T-helper 2 cell treated with Interferon-gamma antibody and Interleukin-4, amounts not matched to agents 5 μg/mL and 100 μg/mL, for 36 hours (primary cell): ENCODE measurements at regions not wholly inside any gene's neighbourhood (a gene's known extent, or its start where the extent isn't known, plus 50 kb on each side); places are given as distances from the start of the nearest gene placed in this dataset.
"Not testable (repeated sequence)": the region's sequence is repeated elsewhere in the genome, so short reads cannot be mapped to it uniquely, and the experiment has no call there.

Experiments used
- DNase-seq: peaks from one replicate; pipeline ENCODE4 v3.0.0; 2021; ENCODE audit warnings: low spot score
- H3K27ac Mint-ChIP-seq: one replicate; pipeline ENCODE4 v1.8.0; 2021; ENCODE audit warnings: mild to moderate bottlenecking, mixed read lengths
- H3K27me3 Mint-ChIP-seq: one replicate; pipeline ENCODE4 v1.8.0; 2021; ENCODE audit warnings: low read depth, mixed read lengths
- H3K36me3 Mint-ChIP-seq: one replicate; pipeline ENCODE4 v1.8.0; 2021; ENCODE audit warnings: low read depth, mixed read lengths
- H3K4me1 Mint-ChIP-seq: one replicate; pipeline ENCODE4 v1.8.0; 2021; ENCODE audit warnings: low read depth, mixed read lengths
- H3K4me3 Mint-ChIP-seq: one replicate; pipeline ENCODE4 v1.8.0; 2022; ENCODE audit warnings: mild to moderate bottlenecking, moderate library complexity, mixed read lengths
- H3K9me3 Mint-ChIP-seq: one replicate; pipeline ENCODE4 v1.8.0; 2021; ENCODE audit warnings: mixed read lengths

DNA sequence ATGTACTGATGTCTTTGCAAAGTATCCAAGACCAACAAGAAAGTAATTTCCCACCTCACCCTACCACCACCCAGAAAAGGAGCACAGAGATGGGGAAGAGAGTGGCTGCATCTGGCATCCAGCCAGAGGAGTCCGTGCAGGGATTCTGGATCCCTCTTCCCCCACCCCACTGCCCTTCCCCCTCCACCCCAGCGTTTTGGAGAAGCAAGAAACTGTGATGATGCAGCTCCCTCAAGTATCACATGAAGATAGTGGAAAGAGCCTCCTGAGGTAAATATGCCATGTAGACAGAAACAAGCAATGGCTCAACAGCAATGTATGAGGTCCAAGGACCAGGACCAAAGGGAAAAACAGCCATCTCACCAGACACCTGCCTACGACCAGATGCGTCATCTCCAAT, 153.8 kb downstream of the DEPDC1B start:
- H3K4me1 Mint-ChIP-seq, result peaks cover 4% of the 10 kb centered on the region
- no peak for DNase-seq
- H3K36me3 Mint-ChIP-seq, result no peaks in the 10 kb centered on the region
- no peak overlapping the region for H3K27ac Mint-ChIP-seq
- no peaks in the 10 kb centered on the region for H3K9me3 Mint-ChIP-seq
- no peak overlapping the region for H3K4me3 Mint-ChIP-seq
- H3K27me3 Mint-ChIP-seq, result no peaks in the 10 kb centered on the region

DNA sequence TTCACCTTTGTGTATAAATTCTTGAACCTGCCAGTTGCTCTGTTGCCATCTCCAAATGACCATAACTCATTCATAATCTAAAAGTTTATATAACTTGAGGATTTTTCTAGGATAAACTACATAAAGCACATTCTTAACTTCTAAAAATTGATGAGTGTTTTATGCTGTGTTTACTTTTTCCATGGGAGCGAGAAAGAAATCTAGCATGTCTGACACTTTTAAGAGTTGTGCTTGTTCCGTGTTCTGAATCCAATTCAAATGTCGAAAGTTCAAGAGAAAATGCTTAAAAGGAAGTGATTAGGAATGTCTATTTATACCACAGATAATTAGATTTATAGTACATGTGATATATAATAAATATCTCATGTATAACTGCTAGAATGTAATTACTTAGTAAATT, 154.4 kb downstream of the DEPDC1B start:
- Mint-ChIP-seq H3K36me3 (no peaks in the 10 kb centered on the region), H3K27me3 (no peaks in the 10 kb centered on the region), H3K4me1 (peaks cover 4% of the 10 kb centered on the region), H3K27ac (no peak overlapping the region), H3K9me3 (no peaks in the 10 kb centered on the region), H3K4me3 (no peak overlapping the region)
- DNase-seq, result no peak

DNA sequence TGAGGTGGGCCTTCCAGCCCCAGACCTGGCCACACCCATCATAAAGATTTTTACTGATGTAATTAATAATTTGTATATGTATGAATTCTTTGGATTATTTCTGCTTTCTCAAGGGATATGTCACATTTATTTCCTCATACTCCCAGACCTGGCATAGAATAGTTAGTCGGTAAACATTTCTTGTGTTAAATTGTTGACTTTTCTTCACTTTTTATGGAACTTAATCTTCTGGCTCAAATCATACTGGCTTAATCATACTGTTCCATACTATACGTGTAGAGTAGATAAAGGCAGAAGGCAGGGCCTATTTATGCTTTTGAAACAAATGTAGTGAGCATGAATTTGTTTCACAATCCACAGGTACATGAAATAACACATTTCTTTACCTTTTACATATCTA, 155.8 kb downstream of the DEPDC1B start:
- H3K4me1 Mint-ChIP-seq, result peaks cover 4% of the 10 kb centered on the region
- no peak for DNase-seq
- H3K27me3 Mint-ChIP-seq, result peaks cover 7% of the 10 kb centered on the region
- no peaks in the 10 kb centered on the region for H3K9me3 Mint-ChIP-seq
- H3K36me3 Mint-ChIP-seq, result no peaks in the 10 kb centered on the region
- no peak overlapping the region for H3K27ac Mint-ChIP-seq
- no peak overlapping the region for H3K4me3 Mint-ChIP-seq

DNA sequence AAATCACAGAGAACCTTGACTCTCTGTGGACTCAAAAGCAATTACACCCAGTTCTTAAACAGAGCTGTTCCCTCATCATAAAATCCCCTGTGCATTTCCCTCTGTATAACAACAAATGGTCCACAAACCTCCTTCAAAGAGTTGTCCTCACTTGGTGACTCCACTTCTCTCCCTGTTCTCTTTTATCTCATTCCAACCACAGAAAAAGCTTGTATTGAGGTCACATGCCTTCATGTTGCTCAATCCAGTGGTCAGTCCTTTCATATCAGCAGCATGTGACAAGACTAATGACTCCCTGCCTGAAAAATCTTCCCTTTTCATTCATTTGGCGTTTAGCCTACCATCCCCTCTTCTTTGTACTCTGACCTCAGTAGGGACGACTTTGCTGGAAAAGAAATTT, 158.0 kb downstream of the DEPDC1B start:
- Mint-ChIP-seq H3K27ac (no peak overlapping the region), H3K27me3 (peaks cover 8% of the 10 kb centered on the region), H3K4me1 (peaks cover 5% of the 10 kb centered on the region), H3K36me3 (no peaks in the 10 kb centered on the region), H3K9me3 (no peaks in the 10 kb centered on the region), H3K4me3 (no peak overlapping the region)
- no peak for DNase-seq

DNA sequence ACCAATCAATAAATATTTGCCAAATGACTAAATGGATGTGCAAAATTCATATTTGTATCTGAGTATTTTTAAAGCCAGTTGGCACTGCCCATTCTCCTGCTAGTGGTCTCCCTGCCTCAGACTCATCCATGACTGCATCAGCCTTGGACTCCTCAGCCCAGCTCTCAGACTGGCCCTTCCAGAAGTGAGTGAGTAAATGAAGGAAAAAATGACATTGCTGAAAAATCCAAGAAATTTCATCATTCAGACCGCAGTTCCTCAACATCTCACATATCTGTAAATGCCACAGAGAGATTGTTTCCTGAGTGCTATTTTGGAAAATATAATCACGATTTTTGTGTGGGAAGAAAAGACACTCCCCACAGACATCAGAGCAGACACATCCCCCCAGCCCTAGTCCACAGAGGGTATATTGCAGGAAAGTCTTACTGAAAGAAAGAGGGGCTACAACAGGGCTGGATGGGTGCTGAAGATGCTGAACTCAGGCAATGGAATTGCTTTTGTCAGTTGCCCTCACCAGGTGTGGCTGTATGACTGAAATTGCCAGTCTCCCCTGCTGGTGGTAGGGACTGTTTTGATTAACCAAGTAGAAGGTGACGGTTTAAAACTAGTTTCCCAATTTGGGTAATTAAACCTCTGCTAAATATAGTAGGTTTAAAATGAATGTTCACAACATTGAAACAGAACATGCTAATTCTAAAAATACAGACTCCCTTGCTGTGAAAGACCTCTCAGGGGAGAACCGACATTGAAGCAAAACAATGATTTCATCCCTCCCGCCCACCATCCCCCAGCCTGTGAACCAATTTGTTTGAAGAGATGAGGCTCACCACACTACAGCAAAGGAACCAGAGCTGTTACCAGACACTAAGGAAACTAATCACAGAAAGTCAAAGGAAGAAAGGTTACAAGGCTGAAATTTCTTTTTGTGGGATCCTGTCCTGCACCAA, 158.8 kb downstream of the DEPDC1B start:
- H3K9me3 Mint-ChIP-seq, result no peaks in the 10 kb centered on the region
- DNase-seq, result no peak
- H3K4me3 Mint-ChIP-seq, result no peak overlapping the region
- no peak overlapping the region for H3K27ac Mint-ChIP-seq
- no peaks in the 10 kb centered on the region for H3K36me3 Mint-ChIP-seq
- H3K4me1 Mint-ChIP-seq, result peaks cover 5% of the 10 kb centered on the region
- peaks cover 10% of the 10 kb centered on the region for H3K27me3 Mint-ChIP-seq

DNA sequence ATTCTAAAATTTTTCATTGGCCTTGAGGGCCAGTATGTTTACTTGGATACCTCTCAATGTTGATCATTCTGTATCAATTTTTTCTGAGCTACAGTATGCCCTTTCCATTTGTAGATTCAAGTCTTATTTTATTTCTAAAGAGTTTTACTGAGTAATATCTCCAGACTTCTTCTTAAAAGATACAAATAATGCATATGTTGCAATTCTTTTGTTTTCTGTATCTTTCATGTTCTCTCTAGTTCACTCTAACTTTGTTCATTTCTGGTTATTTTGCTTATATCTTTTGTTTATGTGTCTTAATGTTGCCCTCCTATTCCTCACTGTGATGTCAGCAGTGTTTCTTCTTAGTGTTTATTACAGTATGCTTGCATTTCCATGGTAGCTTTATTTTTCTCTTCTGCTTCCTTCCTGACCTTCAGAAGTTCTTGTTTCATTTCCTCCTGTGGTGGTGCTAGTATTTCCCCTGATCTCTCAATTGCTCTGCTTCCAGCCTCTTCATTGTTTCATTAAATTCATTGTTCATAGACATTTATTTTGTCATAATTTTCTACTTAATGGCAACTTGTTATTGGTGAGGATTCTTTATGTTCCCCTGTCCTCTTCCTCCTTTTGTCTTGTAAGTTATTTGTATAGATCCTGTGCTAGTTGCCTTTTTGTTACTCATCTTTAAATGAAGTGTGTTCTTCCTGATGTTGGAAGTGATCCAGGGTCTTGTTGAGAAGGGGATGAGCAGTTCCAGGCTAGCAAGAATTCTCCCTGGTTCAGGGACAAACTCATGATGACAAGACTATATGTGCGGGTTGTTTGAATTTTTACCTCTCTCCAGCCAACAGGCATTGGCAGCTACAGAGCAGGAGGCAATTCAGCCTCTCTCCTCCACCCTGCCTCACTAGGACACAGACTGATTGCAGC, 160.8 kb downstream of the DEPDC1B start:
- no peak overlapping the region for H3K27ac Mint-ChIP-seq
- no peak overlapping the region for H3K4me3 Mint-ChIP-seq
- H3K4me1 Mint-ChIP-seq, result peaks cover 5% of the 10 kb centered on the region
- H3K36me3 Mint-ChIP-seq, result no peaks in the 10 kb centered on the region
- H3K9me3 Mint-ChIP-seq, result no peaks in the 10 kb centered on the region
- H3K27me3 Mint-ChIP-seq, result peaks cover 10% of the 10 kb centered on the region
- DNase-seq, result no peak

DNA sequence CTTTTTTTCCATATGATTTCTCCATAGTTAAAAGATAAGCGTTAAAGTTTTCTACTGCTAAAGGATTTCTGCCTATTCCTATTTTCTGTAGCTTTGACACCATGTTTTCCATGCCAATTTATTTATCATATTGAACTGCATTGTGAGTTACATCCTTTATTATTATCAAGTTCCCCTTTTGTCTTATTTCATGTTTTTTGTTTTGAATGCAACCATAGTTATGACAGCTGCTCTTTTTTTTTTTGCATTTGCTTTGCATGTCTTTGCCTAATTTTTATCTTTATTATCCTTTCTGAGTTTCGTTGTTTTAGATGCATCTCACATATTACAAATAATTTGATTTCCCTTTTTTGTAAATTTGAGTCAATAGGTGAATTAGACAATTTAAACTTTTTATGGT, 161.5 kb downstream of the DEPDC1B start:
- no peaks in the 10 kb centered on the region for H3K36me3 Mint-ChIP-seq
- no peak overlapping the region for H3K27ac Mint-ChIP-seq
- no peak for DNase-seq
- H3K4me1 Mint-ChIP-seq, result peaks cover 5% of the 10 kb centered on the region
- H3K9me3 Mint-ChIP-seq, result no peaks in the 10 kb centered on the region
- H3K27me3 Mint-ChIP-seq, result peaks cover 10% of the 10 kb centered on the region
- H3K4me3 Mint-ChIP-seq, result no peak overlapping the region

DNA sequence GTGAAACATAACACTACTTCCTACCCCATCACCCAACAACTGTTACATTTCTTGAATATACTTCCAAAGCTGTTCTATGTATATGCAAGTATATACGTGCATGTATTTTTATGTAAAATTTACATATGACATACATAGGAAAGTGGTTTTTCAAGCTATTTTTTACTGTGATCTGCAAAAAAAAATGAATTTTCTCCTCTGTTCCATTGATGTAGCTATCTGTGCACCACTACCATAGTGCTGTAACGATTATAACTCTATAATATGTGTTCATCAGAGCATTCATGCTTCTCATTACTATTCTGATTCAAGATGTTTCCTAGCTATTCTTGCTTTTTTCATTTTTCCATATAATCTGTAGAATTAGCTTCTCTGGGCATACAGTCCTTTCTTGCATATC, 164.0 kb downstream of the DEPDC1B start:
- H3K27ac Mint-ChIP-seq, result no peak overlapping the region
- H3K9me3 Mint-ChIP-seq, result no peaks in the 10 kb centered on the region
- no peak overlapping the region for H3K4me3 Mint-ChIP-seq
- no peaks in the 10 kb centered on the region for H3K36me3 Mint-ChIP-seq
- DNase-seq, result no peak
- peaks cover 10% of the 10 kb centered on the region for H3K27me3 Mint-ChIP-seq
- H3K4me1 Mint-ChIP-seq, result peaks cover 5% of the 10 kb centered on the region

DNA sequence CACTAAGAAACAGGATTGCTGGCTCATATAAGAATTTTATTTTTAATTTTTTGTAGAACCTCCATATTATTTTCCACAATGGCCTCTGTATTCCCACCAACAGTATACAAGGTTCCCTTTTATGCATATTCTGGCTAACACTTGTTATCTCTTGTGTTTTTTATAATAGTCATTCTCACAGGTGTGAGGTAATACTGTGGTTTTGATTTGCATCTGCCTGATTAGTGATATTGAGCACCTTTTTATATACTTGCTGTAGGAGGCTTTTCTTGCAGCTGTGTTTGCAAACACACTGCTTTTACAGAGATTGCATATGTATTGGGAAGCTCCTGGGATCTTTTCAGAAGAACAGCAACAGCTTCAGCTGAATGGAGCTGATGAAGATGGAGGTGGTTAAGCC, 164.8 kb downstream of the DEPDC1B start:
- Mint-ChIP-seq H3K27ac (no peak overlapping the region), H3K9me3 (no peaks in the 10 kb centered on the region), H3K36me3 (no peaks in the 10 kb centered on the region), H3K4me3 (no peak overlapping the region), H3K4me1 (peaks cover 5% of the 10 kb centered on the region), H3K27me3 (peaks cover 10% of the 10 kb centered on the region)
- no peak for DNase-seq

DNA sequence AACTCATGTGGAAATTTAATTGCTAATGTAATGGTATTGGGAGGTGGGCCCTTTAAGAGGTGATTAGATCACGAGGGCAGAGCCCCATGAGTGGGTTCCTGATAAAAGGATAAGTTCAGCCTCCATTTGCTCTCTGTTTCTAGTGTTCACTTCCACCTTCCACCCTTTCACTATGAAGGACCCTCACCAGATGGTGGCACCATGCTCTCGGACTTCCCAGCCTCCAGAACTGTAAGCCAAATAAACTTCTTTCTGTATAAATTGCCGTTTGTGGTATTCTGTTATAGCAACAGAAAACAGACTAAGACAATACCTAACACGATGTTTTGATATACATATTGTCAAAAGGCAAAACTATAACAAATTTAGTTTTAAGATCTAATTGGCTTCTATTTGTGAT, 166.2 kb downstream of the DEPDC1B start:
- H3K27me3 Mint-ChIP-seq, result peaks cover 2% of the 10 kb centered on the region
- H3K4me3 Mint-ChIP-seq, result no peak overlapping the region
- H3K36me3 Mint-ChIP-seq, result no peaks in the 10 kb centered on the region
- H3K27ac Mint-ChIP-seq, result no peak overlapping the region
- H3K4me1 Mint-ChIP-seq, result no peaks in the 10 kb centered on the region
- H3K9me3 Mint-ChIP-seq, result no peaks in the 10 kb centered on the region
- no peak for DNase-seq

DNA sequence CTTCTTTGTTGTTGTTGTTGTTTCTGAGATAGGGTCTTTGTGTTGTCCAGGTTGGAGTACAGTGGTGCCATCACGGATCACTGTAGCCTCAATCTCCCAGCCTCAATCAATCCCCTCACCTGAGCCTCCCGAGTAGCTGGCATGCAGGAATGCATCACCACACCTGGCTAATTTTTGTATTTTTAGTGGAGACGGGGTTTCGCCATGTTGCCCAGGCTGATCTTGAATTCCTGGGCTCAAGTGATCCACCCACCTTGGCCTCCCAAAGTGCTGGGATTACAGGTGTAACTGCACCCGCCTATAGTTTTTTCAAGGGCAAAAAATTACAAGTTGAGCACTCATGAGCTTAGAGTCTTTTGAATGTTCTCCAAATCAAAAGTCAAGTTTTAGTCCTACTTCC, 167.2 kb downstream of the DEPDC1B start:
- H3K36me3 Mint-ChIP-seq, H3K4me3 Mint-ChIP-seq, H3K27me3 Mint-ChIP-seq, H3K27ac Mint-ChIP-seq, DNase-seq, H3K4me1 Mint-ChIP-seq, H3K9me3 Mint-ChIP-seq: not testable (repeated sequence)

DNA sequence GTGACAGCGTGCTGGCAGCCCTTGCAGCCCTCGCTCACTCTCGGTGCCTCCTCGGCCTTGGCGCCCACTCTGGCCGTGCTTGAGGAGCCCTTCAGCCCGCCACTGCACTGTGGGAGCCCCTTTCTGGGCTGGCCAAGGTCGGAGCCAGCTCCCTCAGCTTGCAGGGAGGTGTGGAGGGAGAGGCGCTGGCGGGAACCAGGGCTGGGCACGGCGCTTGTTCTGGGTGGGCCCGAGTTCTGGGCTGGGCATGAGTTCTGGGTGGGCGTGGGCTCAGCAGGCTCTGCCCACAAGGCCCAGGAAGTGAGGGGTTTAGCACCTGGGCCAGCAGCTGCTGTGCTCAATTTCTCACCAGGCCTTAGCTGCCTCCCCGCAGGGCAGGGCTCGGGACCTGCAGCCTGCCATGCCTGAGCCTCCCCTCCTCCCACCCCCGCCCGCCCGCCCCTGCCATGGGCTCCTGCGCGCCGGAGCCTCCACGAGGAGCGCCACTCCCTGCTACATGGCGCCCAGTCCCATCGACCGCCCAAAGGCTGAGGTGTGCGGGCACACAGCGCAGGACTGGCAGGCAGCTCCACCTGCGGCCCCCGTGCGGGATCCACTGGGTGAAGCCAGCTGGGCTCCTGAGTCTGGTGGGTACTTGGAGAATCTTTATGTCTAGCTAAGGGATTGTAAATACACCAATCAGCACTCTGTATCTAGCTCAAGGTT, 169.7 kb downstream of the DEPDC1B start:
- not testable (repeated sequence) for H3K36me3 Mint-ChIP-seq, H3K4me1 Mint-ChIP-seq, H3K4me3 Mint-ChIP-seq, H3K9me3 Mint-ChIP-seq, DNase-seq, H3K27me3 Mint-ChIP-seq, H3K27ac Mint-ChIP-seq

DNA sequence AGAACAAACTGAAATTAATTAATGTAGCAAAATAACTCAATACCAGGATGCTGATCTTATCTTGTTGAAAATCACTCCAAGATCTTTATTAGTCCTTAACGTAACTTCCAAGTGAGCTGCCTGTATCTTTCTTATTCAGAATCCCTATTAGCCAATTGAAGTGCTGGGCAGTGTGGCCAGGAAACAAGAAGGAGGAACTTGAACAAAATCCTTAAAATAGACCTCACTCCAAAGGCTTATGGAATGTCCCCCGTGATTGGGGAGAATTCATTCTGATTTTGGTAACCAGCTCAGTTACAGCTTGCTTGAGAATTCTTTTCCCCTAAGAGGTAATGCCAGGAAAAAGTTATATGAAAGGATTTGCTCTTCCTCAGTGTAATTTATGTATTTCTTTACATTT, 171.0 kb downstream of the DEPDC1B start:
- Mint-ChIP-seq H3K4me3 (no peak overlapping the region), H3K36me3 (no peaks in the 10 kb centered on the region), H3K4me1 (peaks cover 2% of the 10 kb centered on the region), H3K27ac (no peak overlapping the region), H3K9me3 (no peaks in the 10 kb centered on the region), H3K27me3 (peaks cover 6% of the 10 kb centered on the region)
- DNase-seq, result no peak

DNA sequence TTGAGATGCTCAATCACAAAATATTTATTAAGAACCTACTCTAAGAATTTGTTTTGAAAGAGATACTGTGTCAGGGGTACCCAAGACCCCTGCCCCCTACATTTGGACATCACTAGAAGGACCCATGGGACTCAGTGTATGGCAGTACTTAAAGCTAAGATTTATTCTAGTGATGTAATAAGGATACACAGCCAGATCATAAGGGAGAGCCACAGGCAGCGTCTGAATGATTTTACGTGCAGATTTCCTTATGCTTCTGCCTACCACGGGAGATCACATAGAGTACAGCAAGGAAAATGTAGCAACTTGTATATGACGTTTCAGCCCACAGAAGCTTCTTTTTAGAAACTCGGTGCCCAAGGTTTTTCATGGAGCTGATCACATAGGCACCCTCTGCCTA, 172.9 kb downstream of the DEPDC1B start:
- Mint-ChIP-seq H3K36me3 (no peaks in the 10 kb centered on the region), H3K4me1 (peaks cover 2% of the 10 kb centered on the region), H3K27me3 (peaks cover 6% of the 10 kb centered on the region), H3K27ac (no peak overlapping the region), H3K4me3 (no peak overlapping the region), H3K9me3 (no peaks in the 10 kb centered on the region)
- no peak for DNase-seq
